SK-N-SH (cell line): ENCODE measurements at regions not wholly inside any gene's neighbourhood (a gene's known extent, or its start where the extent isn't known, plus 50 kb on each side); places are given as distances from the start of the nearest gene placed in this dataset.

Source experiments
- CHD2 ChIP-seq: fragments of 150-350 bp; IDR thresholded peaks from 2 replicates; pipeline ENCODE4 v1.6.1; 2018; ENCODE audit warnings: low read length; ENCODE audit not compliant: partially characterized antibody
- CTCF ChIP-seq: fragments of 200-600 bp; sonication (generic); IDR thresholded peaks from 2 replicates; pipeline ENCODE4 v1.6.1; 2017; ENCODE audit warnings: antibody characterized with exemption, mild to moderate bottlenecking, moderate library complexity
- EP300 ChIP-seq, 2 experiments: IDR thresholded peaks; 2 replicates each; pipeline versions ENCODE4 v1.4.0 to v1.6.1; 2012; ENCODE audit warnings: borderline replicate concordance in 1 of 2, low read depth in 1 of 2, low read length in 1 of 2
- MEF2A ChIP-seq: IDR thresholded peaks from 2 replicates; pipeline ENCODE4 v1.4.0; 2012; ENCODE audit warnings: low read depth, borderline replicate concordance
- ZBTB33 ChIP-seq: IDR thresholded peaks from 2 replicates; pipeline ENCODE4 v1.4.0; 2012; ENCODE audit warnings: low read depth, borderline replicate concordance
- TF ChIP-seq, protein P1 (sequence below): IDR thresholded peaks from 2 replicates; pipeline ENCODE4 v1.4.0; 2012; ENCODE audit warnings: low read depth

- TF ChIP-seq EP300 (IDR thresholded peaks at IDR 0.05; ENCODE audit: borderline replicate concordance in 1 of 2, low read depth in 1 of 2, low read length in 1 of 2) = no peak
- TF ChIP-seq ZBTB33 = no peak
- no peak for TF ChIP-seq CTCF
- TF ChIP-seq, protein P1, sequence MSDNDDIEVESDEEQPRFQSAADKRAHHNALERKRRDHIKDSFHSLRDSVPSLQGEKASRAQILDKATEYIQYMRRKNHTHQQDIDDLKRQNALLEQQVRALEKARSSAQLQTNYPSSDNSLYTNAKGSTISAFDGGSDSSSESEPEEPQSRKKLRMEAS = no peak
- TF ChIP-seq CHD2 = no peak
- no peak for TF ChIP-seq MEF2A
These were observed 489.8 kb downstream of the TYW1 start for GRCh38 chr7:67486401-67486800.
